Left colon (tissue), 2 donors: ENCODE measurements at regions not wholly inside any gene's neighbourhood (a gene's known extent, or its start where the extent isn't known, plus 50 kb on each side); places are given as distances from the start of the nearest gene placed in this dataset.

ENCODE experiments used
- ATAC-seq: fragments of 200-7000 bp; cut with Tn5 transposase; one replicate; pipeline ENCODE4 v1.9.1; 2020; ENCODE audit warnings: mild to moderate bottlenecking, moderate library complexity
- DNase-seq, 2 donors: peaks; one replicate each; pipeline ENCODE4 v3.0.0-alpha.2; 2020
- intact Hi-C, 2 donors: fragments of 100-400 bp; cut with DNase I in 1 of 2; cut with micrococcal nuclease in 1 of 2; formaldehyde crosslinking; loops; one replicate each; pipeline versions ENCODE4 v1.11.2 to v1.14.0; 2022; cut with DNase I, micrococcal nuclease
- donor health status: DM: no; HTN: no; CAD: no.
- donor health status: DM: yes; HTN: yes; CAD: no.

DNA sequence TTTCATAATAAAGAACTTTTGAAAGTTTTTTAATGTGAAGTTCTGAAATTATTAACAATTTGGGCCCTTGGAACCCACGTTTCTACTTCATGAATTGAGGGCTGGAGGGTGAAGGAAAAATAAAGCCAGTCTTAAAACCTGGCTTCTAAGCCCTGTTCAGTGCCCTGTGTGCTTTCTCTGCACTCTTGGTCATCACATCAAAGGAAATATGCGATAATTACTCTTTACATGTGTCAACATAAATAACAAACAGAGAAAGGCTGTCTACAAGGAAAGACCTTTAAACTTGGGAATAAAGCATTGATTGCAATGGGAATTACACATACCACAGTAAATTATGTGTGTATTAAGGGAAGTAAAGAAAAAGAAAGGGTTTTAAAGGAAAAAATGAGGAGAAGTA lies 150.7 kb upstream of the KLF7 start:
- DNase-seq (no peak), ATAC-seq (no peak)
- intact Hi-C loops: no loop called here

DNA sequence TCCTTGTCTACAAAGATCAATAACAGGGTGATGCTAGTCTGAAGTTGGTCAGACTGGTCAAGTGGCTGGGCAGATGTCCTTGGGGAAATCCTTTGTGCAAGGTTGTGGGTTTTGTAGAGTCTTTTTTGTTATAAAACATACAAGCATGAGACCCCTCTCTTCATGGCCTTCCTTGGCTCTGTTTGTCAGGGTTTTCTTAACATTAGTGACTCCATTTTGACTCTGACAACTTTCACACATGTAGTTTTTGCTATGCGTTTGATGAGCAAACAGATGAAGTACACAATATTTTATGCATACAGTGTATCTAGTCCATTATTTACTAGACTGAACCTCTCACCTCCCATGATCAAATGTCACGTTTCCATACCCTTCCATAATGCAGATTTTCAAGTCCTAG lies 151.2 kb upstream of the KLF7 start:
- no peak for ATAC-seq
- DNase-seq: no peak
- intact Hi-C loops: no loop called here

DNA sequence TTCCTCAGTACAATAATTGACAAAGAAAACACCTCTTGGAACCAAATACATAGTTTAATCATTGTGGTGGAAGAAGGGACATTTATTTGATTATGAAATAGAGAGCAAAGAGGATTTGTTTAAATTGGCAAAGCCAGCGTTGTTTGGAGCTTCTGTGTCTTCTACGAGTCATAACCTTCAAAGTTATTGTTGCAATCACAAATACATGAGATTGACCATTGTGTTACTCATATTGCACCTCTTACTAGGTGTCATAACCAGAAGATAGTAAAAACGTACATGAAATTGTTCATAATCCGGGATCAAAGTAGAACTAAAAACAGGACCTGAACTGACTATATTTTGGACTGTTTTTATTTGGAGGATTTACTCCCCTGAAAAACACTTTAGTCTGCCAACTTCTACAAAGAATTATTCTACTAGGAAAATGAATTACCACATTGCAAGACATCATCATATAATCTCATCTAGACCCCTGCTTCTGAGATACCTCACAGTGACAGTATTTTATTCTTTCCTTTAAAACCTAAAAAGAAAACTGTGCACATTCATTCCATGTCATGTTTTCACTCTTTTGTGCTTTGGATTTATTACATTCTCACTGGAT lies 151.7 kb upstream of the KLF7 start:
- no peak for ATAC-seq
- no peak for DNase-seq
- intact Hi-C loops: no loop called here

DNA sequence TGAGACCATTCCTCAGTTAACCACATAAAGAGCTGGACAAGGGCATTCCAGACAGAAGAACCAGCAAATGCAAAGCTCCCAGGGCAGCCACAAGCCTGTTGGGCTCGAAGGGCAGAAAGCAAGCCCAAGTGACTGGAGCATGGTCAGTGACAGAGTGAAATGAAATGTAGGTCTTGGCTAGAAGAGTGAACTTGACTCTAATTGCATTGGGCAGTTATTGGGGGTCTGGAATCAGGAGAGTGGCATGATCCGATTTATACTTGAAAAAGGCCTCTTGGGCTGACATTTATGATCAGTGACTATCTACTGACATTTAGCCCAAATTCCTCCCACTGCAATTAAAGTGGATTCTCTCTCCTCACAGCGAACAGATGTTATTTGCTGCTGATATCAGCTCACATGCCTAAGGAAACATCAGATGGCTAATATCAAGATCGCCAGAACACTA lies 152.5 kb upstream of the KLF7 start:
- DNase-seq (no peak), ATAC-seq (no peak)
- intact Hi-C loops: no loop called here

DNA sequence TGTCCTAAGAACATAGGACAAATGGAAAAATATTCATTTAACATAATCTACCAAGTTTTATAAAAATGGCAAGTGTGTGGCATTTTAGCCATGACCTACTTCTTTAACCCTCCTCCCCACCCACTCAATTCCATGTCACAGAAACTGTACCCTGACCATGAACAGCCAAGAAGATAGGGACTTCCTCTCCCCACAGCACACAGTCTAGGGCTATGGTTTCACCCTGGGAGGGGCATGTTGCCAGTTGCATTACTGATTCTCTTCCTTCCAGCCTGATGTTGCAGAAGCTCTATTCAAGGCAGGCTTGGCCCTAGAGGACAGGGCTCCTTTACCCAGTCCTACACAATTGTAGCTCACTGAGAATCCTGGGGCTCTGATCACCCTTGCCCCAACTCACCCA lies 153.6 kb upstream of the KLF7 start:
- intact Hi-C loops: no loop called here
- no peak for ATAC-seq

DNA sequence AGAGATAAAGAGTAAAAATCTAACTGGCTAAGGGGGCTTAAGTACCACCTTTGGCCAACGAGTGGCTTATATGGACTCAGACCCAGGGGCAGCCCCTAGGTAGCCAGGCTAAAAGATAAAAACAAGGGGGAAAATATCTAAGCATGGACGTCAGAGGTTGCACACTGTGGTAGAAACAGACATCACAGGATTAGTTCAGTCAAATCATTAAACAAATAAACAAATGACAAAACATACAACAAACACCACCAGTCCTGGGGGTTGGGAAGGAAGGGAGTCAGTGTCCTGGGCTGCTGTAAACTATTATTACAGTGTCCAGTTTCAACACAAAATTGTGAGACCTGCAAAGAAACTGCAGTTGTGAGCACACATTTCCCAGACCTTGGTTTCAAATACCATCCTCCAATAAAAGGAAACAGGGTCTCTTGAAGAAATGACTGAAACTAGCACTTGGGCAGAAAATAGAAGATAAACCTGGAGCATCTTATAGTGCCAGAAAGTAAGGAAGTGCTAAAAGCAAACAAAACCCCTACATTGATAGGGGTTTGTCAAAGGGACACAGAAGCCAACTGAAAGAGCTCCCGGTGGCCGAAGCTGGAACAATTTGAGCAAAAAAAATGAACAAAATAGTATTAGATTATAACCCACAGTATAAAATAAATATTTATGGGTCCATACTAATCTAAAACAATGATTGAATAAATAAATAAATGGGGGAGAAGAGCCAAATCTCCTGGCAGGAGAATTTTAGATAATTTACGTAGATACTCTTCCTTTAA lies 154.8 kb upstream of the KLF7 start:
- ATAC-seq (no peak), DNase-seq (no peak)
- intact Hi-C loops: no loop called here

More for the DNA sequence above, 153.6 kb upstream of the KLF7 start:
- no peak for DNase-seq

DNA sequence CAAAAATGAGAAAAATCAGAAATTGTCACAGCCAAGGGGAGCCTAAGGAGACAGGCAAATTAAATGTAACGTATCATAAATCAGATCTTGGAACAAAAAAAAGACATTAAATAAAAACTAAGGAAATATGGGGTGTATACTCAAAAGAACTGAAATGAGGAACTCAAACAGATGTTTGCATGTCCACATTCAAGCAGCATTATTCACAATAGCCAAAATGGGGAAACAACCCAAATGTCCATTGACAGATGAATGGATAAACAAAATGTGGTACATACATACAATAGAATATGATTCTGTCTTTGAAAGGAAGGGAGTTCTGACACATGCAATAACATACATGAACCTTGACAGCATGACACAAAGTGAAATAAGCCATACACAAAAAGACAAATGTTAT lies 155.8 kb upstream of the KLF7 start:
- intact Hi-C loops: no loop called here
- DNase-seq (no peak), ATAC-seq (no peak)

DNA sequence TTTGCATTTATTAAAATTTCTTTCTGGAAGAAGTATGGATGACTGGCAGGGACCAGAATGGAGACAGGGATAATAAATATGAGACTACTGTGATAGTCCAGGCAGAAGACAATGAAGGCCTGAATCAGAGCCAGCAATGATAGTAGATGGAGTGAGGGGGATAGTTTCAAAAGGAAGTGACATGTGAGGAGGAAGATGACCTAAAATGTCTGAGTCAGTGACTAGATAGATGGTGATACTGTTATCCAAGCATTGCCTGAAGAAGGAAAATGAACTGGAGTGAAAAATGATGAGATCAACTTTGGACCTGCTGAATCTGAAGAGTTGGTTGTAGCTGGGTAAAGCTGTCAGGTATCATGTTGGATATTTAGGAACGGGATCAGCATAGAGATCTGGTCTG lies 158.3 kb upstream of the KLF7 start:
- no peak for DNase-seq
- intact Hi-C loops: no loop called here
- ATAC-seq: no peak

DNA sequence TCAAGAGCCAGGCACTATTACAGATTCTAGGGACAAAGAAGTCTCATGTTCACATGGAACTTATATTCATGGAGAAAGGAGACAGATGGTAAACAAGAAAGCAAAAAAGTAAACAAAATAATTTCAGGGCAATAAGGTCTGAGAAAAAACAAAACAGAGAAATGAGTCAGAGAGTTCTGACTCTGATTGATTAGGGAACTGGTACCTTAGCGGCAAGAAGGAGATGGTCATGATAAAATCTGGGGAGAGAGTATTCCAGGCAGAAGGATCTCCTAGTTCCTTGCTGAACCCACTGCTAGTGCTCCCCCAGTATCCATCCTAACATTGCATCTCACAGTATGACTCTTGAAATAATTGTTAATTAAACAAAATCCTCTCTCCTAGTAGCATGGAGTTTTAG lies 161.8 kb upstream of the KLF7 start:
- no peak for ATAC-seq
- intact Hi-C loops: no loop called here

DNA sequence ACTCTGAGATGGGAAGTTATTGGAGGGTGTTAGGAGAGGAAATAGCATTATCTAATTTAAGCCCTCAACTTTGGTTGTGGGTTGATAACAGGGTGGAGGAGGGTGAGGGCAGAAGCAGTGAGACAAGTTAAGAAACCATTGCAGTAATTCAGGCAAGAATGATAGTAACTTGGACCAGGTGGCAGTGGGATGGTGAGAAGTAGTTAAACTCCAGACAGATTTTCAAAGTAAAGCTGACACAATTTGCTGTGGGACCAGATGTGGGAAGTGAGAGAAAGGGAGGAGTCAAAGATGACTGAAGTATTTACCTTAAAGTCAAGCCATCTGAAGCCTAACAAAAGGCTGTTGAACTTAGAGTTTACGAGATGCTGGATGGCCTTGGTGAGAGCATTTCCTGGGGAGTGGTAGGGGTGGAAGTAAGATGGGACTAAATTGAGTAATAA lies 163.2 kb upstream of the KLF7 start:
- intact Hi-C loops: no loop called here
- DNase-seq: no peak
- no peak for ATAC-seq

More for the DNA sequence above, 161.8 kb upstream of the KLF7 start:
- DNase-seq: no peak

DNA sequence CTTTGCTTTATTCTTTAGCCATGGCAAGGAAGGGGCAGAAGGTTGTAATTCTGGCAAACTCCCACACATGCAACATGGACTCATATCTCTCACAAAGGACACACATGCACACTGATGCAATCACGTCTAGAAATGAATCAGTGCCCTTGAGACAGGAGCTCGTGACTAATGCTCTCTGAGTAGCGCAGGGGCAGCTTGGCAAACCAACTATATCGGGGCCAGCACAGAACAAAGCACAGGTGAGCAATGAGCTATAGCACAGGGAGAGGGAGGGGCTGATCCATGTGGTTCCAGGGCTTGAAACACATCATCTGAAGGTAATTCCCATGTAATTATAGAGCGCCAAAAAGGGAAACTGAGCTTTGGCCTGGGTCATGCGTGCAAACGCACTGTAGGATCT lies 165.2 kb upstream of the KLF7 start:
- intact Hi-C loops: loop anchor here in 1 of 2 donors (10.0 kb wide), 1 partner anchor 156 kb away; no protein-coding TSS in a partner anchor
- no peak for ATAC-seq

DNA sequence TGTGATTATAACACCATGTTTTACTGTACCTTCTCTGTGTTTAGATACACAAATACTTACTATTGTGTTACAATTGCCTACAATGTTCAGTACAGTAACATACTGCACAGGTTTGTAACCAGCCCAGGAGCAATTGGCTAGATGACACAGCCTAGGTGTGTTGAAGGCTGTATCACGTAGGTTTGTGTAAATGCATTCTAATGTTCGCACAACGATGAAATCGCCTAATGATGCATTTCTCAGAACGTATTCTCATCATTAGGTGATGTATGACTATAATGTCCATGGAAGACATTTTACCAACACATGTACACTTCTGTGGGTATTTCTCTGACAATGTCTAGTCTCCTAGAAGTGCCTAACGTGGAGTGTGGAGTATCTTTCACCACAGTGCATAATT lies 165.9 kb upstream of the KLF7 start:
- intact Hi-C loops: loop anchor here in 1 of 2 donors (10.0 kb wide), 1 partner anchor 157 kb away; no protein-coding TSS in a partner anchor
- ATAC-seq: no peak
- no peak for DNase-seq

More for the DNA sequence above, 165.2 kb upstream of the KLF7 start:
- no peak for DNase-seq

DNA sequence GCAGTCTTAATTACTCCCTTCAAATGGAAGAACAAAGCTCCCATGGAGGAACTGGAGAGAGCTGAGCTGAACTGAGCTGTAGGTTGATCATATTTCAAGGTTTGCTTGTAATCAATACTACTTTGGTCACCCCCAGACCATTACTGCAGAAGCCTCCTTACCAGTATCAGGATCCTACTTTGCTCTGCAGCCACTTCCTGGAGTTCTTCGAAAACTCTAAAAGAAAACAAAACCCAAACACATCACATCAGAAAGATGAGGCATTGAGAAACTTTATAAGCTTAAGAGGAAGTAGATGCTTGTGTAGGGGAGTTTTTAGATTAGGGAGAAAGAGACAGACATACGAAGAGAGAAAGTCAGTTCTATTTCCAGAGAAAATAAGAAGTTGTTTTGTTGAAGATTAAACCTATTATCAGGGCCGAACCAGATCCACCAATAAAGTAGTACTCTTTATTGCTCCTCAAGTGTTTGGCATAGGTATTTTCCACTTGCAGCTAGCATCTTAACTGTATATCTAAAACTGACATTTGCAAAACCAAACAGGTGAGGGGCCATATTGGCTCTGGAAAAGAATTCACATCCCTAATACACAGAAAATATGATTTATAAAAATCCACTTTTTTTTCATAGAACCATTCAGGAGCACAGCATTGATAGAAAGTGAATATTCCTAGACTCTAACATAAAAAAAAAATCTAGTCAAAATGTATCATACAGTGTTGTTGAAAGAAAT lies 166.9 kb upstream of the KLF7 start:
- intact Hi-C loops: loop anchor here in 1 of 2 donors (10.0 kb wide), 1 partner anchor 158 kb away; no protein-coding TSS in a partner anchor
- DNase-seq (no peak), ATAC-seq (no peak)

DNA sequence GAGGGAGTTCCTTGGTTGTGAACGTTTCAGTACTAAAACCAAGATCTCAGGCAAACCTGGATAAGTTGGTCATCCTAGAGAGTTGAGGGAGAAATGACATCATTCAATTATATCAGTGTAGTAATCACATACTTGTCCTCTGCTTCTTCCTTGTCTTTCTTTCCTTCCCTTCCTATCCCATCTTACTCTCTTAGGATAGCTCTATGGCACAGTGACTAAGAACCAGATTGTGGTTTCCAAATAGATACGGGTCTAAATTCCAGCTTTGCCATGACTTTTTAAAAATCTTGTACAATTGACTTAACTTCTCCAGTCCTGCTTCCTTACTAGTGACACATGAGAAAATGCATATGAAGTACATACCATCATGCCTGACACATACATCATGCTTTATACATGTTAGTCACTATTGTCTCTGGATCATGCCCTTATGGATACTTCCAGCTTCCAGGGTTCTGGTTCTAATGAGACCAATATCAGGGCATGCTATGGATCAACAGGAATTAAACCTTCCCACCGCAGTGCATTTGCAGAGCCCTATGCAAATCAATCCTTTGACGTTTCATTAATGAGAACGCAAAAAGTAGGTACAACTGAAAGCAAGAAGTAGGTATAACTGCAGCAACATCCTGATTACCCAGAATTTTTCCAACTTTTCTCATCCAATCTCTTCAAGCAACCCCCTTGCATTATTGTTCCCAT lies 168.0 kb upstream of the KLF7 start:
- ATAC-seq: no peak
- no peak for DNase-seq
- intact Hi-C loops: loop anchor here in 1 of 2 donors (10.0 kb wide), 1 partner anchor 159 kb away; no protein-coding TSS in a partner anchor

DNA sequence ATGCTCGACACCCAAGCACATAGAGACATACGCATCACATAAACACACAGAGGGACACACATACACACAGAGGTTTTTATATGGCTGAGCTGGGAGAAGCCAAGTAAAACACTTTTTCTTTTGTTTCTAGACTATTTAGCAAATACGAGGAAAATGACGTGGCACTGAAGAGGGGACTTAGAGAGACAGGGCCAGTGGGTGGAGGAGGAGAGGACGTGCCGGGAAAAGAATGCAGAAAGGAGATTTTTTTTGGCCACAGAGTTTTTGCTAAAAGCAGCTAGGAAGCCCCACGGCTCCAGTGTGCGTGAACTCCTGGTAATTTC lies 168.5 kb upstream of the KLF7 start:
- ATAC-seq (no peak), DNase-seq (no peak)
- intact Hi-C loops: loop anchor here in 1 of 2 donors (10.0 kb wide), 1 partner anchor 159 kb away; no protein-coding TSS in a partner anchor

DNA sequence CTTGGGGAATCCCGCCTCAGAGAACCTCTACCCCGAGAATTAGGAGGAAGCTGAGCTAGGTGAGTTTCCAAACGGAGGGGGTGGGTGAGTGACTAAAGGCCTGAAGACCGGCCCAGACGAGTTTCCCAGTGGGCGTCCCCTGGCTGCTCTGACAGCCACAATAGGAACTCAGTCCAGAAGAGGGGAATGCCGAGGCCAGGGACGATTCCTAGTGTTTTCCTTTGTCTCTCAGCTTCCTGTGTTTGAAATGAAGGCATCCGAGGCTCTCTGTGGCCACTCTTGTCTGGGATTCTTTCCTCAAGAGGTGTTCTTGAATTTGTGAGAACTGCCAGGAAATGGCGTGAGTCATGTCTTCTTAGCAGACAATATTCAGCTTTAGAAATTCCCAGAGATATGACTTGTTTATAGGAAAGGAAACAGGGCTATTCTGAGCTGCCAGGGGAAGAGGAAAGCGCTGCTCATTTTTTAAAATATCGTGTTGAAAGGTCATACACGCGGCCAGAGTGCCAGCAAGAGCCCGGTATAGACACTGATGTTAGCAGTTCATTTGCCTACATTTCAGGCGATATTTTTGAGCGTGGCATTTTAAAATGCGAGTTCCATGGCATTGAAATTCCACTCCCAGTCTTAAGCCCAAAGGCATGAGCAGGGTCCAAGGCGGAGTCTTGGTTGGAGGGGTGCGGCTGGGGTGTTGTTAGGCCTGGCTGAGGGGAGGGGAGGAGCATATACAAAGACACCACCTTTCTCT lies 169.1 kb upstream of the KLF7 start:
- intact Hi-C loops: loop anchor here in 1 of 2 donors (10.0 kb wide), 1 partner anchor 160 kb away; no protein-coding TSS in a partner anchor
- ATAC-seq: no peak
- DNase-seq: peak; percentile 19 to 41

DNA sequence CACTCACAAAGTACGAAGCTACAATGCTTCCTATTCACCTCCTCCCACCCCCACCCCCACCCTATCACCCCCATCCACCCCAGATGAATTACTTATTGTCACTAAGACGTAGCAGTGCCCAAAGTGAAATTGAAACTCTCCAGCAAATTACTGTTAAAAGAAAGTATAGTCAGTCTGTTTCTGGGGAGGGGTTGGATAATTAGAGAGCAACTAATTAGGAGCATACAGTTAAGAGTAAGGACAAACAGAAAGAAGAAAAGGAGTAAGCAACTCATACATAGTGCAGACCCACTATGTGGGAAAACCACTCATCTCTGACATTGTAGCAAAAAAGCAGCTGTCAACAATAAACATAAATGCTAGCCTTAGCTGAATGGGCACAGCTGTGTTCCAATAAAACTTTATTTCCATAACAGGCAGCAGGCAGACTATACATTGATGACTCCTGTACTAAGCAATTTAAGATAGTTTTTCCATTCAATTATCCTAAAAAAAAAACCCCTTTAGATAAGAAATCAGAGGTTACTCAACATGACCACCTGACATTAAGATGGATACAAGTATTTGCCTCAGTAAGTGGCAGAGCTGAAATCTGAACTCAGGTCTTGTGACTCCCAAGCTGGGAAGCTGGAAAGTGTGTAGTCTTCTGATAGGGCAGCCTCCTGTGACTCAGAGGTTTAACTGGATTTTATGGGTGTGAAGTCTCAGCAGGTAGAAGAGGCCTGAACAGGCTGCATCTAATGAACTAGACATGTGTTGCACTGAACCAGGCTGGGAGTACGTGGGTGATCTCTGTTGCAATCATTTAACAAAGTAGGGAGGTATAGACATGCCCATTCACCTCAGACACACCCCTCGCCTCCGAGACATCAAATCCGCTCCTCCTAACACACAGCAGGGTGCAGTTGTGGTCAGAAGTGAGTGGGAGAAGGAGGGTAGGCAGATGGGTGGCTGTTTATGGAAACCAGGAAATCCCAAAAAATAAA lies 171.8 kb upstream of the KLF7 start:
- DNase-seq (no peak), ATAC-seq (no peak)
- intact Hi-C loops: loop anchor here in 1 of 2 donors (10.0 kb wide), 1 partner anchor 163 kb away; no protein-coding TSS in a partner anchor
